GM21367 (cell line): ENCODE measurements at regions not wholly inside any gene's neighbourhood (a gene's known extent, or its start where the extent isn't known, plus 50 kb on each side); places are given as distances from the start of the nearest gene placed in this dataset.
"Not testable (repeated sequence)": the region's sequence is repeated elsewhere in the genome, so short reads cannot be mapped to it uniquely, and the experiment has no call there.

ENCODE experiments used
- ATAC-seq: cut with Tn5 transposase; IDR thresholded peaks from one replicate; pipeline ENCODE4 v1.9.1; 2021; ENCODE audit not compliant: unreplicated experiment

- not testable (repeated sequence) for ATAC-seq
Observed at GRCh38 chr18:38771620-38772019, 1206.0 kb upstream of the CELF4 start.

DNA sequence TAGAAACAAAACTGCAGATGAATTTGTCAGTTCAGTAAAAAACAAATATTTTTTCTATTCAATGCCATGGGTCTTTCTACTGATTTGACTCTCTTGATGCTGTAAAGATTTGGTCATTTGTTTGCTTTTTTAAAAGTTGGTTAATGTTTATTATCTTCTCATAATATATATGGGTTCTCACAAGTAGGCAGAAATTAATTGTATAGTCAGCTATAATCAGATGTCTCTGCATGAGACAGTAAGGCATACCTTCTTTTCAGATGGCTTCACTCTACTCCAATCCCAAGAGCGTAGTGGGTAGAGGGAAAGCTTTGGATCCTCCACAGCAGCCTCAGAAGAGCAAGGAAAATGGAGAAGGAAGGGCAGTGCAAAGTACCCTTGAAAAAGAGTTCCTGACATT is 1202.9 kb upstream of the CELF4 start:
- ATAC-seq: no peak

DNA sequence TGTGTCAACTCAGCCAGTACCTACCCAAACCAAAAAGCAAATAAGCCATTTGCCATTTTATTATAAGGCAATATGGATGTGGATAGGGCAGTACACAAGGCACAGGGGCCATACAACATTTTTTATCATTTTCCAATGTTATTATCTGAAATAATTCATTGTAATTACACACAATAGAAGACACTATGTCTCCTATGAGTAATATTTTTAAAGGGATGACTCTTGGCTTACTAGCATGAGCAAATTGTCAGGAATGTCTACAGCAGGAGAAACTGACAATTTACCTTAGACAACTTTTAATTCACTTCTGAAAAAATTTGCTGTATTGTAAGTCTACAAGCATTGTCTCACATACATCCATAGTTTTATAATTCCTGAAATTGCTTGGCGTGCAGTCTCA is 1193.9 kb upstream of the CELF4 start:
- no peak for ATAC-seq

DNA sequence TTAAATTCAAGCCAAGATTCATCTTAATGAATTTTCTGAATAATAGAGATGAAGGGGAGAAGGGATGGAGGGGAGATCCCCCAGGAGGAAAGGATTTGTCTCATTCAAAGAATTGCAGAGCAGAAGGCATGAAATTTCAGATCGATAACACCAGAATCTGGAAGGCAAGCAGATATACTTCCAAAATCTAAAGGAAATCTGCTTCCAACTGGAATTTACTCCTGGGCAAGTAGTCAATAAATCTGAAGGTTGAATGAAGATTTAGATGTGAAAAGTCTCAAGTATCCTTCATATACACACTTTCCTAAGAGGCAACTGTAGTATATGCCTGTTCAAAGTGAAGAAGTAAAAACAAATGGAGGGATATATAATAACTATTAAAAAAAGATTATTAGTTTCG is 1190.8 kb upstream of the CELF4 start:
- ATAC-seq: no peak

GRCh38 chr18:38752430-38752829 is 1186.8 kb upstream of the CELF4 start:
- peak; percentile 67 for ATAC-seq

GRCh38 chr18:38751898-38752297 is 1186.3 kb upstream of the CELF4 start:
- no peak for ATAC-seq

DNA sequence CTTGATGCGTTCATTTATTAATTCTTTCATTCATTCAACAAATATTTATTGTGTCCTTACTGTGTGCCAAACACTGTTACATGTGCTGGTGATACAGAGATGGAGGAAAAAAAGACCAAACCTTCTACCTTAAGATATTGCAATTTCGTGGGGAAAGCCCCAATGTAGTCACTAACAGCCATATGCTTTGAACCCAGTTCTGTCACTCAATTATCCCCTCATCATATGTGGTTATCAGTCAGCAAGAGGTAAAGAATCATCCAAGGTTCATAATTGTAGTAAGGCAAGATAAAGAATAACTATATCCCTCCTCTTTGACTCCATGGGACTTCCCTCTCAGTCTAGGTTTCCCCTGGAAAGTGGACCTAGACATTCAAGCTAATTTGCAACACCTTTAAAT is 1185.6 kb upstream of the CELF4 start:
- no peak for ATAC-seq

- no peak for ATAC-seq
Observed at GRCh38 chr18:38750751-38751150, 1185.2 kb upstream of the CELF4 start.

- ATAC-seq: no peak
Observed at GRCh38 chr18:38747153-38747552, 1181.6 kb upstream of the CELF4 start.

DNA sequence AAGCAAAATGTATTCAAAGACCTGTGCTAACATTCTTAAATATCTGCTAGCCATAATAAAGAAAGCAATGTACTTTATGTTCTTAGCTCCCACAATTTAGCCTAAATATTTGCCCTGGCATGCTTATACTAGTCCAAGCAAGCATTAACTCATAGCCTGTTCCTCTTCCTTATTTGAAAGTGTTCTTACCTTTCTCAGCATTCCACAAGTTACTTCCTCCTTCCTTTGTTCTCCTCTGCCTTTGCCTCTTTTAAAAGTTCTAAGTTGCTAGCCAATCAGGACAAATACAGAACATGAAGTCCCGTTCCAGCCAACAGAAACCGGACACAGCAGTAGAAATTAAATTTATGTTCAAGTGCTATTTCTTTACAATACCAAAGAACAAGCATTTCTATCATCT is 1154.6 kb upstream of the CELF4 start:
- not testable (repeated sequence) for ATAC-seq

DNA sequence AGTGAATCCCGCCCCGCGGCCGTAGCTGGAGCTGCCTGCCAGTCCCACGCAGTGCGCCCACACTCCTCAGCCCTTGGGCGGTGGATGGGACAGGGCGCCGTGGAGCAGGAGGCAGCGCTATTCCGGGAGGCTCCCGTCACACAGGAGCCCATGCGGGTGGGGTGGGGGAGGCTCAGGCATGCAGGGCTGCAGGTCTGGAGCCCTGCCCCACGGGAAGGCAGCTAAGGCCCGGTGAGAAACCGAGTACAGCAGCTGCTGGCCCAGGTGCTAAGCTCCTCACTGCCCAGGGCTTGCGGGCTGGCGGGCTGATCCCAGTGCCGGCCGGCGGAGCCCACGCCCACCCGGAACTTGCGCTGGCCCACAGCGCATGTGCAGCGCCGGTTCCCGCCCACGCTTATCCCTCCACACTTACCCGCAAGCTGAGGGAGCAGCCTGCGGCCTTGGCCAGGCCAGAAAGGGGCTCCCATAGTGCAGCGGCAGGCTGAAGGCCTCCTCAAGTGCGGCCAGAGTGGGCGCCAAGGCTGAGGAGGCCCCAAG is 1152.8 kb upstream of the CELF4 start:
- no peak for ATAC-seq

DNA sequence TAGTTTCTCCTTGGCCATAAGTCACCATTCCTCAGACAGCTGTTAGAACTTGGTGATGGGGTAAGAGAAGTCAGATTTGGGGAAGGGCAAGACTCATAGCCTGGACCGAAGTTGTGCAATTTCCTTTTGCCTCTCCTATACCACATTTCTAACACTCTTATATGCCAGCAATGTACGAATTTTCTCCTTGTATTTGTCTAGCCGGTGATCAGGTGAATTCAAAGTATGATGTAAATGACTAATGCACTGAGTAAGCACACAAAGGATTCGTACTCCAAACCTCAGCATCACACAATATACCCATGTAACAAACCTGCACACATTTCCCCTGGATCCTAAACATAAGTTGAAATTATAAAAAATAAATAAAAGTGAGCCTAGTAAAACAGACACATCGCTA is 1143.5 kb upstream of the CELF4 start:
- ATAC-seq: no peak

DNA sequence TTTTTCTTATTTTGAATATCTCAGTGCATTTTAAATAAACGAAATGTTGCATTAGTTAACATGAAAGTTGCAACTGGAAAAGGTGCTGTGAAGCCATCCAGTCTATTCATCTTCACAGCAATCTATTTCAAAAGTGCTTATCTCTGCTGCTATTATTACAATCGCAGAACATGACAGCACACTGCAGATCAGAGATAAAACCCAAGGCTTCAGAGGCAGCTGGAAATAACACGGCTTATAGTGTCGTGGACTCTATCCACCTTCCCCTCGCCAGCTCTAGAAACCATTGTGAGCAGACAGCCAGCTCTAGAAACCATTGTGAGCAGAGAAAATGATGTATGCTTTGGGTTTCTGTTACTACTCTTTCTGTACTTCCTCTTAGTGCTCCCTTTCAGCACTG is 1140.8 kb upstream of the CELF4 start:
- ATAC-seq: no peak

DNA sequence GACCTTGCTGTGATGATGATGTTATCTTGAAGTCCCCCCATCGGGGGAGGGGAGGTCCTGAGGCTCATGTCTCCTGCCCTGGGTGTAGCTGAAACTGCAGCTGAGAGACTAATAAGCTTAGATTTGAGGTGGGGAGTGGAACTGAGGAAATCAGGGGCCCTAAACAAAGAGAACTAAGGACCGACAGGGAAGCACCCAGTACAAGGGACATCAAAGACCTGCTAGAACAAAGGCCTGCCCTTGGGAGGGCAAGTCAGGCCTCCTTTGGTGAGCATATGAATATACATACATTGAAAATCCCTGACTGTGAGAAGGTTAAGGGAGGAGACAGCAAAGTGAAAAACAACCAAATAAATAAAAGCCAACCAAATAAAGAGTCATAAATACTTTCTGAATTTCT is 1132.5 kb upstream of the CELF4 start:
- ATAC-seq: no peak

GRCh38 chr18:38695559-38696280 is 1130.1 kb upstream of the CELF4 start:
- no peak for ATAC-seq

- ATAC-seq: no peak
Observed at GRCh38 chr18:38693104-38693503, 1127.5 kb upstream of the CELF4 start.

GRCh38 chr18:38690626-38691025 is 1125.0 kb upstream of the CELF4 start:
- ATAC-seq: no peak

GRCh38 chr18:38688416-38688815 is 1122.8 kb upstream of the CELF4 start:
- ATAC-seq: no peak

GRCh38 chr18:38670486-38670885 is 1104.9 kb upstream of the CELF4 start:
- no peak for ATAC-seq

- no peak for ATAC-seq
Observed at GRCh38 chr18:38664929-38665328, 1099.3 kb upstream of the CELF4 start.

GRCh38 chr18:38663682-38664081 is 1098.1 kb upstream of the CELF4 start:
- no peak for ATAC-seq

- ATAC-seq: no peak
Observed at GRCh38 chr18:38663270-38663669, 1097.7 kb upstream of the CELF4 start.

DNA sequence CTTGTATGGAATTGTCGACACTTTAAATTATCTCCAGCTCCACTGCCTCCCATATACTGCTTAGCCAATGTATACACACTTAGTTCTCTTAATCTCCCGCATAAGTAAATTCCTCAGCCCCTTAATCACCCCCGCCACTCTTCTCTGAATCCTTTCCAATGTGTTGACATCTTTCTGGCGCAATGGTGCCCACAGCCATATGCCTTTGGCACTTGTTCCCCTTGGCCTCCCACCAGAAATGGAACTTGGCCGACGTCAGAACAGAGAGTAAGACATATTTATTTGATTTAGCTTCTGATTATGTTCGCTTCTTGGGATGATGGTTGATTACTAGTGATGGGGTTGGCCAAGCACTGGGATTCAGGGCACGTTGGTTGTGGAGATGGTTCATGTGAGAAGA is 1089.3 kb upstream of the CELF4 start:
- no peak for ATAC-seq
